Right lobe of liver (tissue), 6 donors: ENCODE measurements at regions not wholly inside any gene's neighbourhood (a gene's known extent, or its start where the extent isn't known, plus 50 kb on each side); places are given as distances from the start of the nearest gene placed in this dataset.

ENCODE experiments used
- ATAC-seq, 4 donors: fragments of 200-7000 bp; cut with Tn5 transposase; one replicate each; pipeline ENCODE4 v1.9.1; 2020; ENCODE audit warnings: mild to moderate bottlenecking in 4 of 4, moderate library complexity in 4 of 4
- DNase-seq, 3 donors: peaks; one replicate each; pipeline ENCODE4 v3.0.0-alpha.2; 2020
- H3K27ac ChIP-seq, 3 donors: fragments of 200-600 bp; one replicate each; pipeline ENCODE4 v1.8.0; 2022
- H3K27me3 ChIP-seq, 2 donors: fragments of 200-600 bp; one replicate each; pipeline ENCODE4 v1.8.0; 2022
- H3K36me3 ChIP-seq, 4 donors: fragments of 200-600 bp; sonication (generic) in 1 of 4; one replicate each; pipeline versions ENCODE4 v1.5.1 to v1.8.0; 2017 to 2022; ENCODE audit warnings: control low read depth in 1 of 4
- H3K4me1 ChIP-seq, 4 donors: fragments of 200-600 bp; sonication (generic) in 1 of 4; one replicate each; pipeline versions ENCODE4 v1.5.1 to v1.8.0; 2017 to 2022; ENCODE audit warnings: control low read depth in 1 of 4
- H3K4me3 ChIP-seq, 3 donors: fragments of 200-600 bp; one replicate each; pipeline ENCODE4 v1.8.0; 2022
- H3K9me3 ChIP-seq, 4 donors: fragments of 200-600 bp; sonication (generic) in 1 of 4; one replicate each; pipeline versions ENCODE4 v1.5.1 to v1.8.0; 2017 to 2022; ENCODE audit warnings: control low read depth in 1 of 4
- CTCF ChIP-seq, 4 donors: fragments of 200-600 bp in 3 of 4; fragments of 450-650 bp in 1 of 4; IDR thresholded peaks; one replicate each; pipeline versions ENCODE4 v1.5.1 to v1.8.0; 2016 to 2022; ENCODE audit warnings: antibody characterized with exemption in 4 of 4, mild to moderate bottlenecking in 2 of 4
- POLR2A ChIP-seq: fragments of 450-650 bp; IDR thresholded peaks from one replicate; pipeline ENCODE4 v1.6.1; 2017; ENCODE audit warnings: antibody characterized with exemption, mild to moderate bottlenecking
- WGBS: methylation state at CpG from one replicate; pipeline ENCODE4 v1.1.6; 2018; ENCODE audit warnings: low coverage, low lambda C conversion rate; ENCODE audit not compliant: insufficient coverage; ENCODE audit errors: missing lambda C conversion rate; 5-methylcytosine and 5-hydroxymethylcytosine counted together
- intact Hi-C, 2 donors: fragments of 100-400 bp; cut with DNase I; formaldehyde crosslinking; loops; one replicate each; pipeline versions ENCODE4 v1.11.2 to v1.14.1; 2022
- donor health status: DM: no; HTN: yes; CAD: no.
- donor health status: DM: no; HTN: no; CAD: no.
- donor health status: DM: no; HTN: no; CAD: no.
- donor health status: DM: no; HTN: yes; CAD: no.
- donor health status: DM: no; HTN: yes; CAD: no.

- H3K4me3 ChIP-seq, result no peak overlapping the region
- no peaks in the 10 kb centered on the region for H3K27me3 ChIP-seq
- no peak for TF ChIP-seq POLR2A
- no peak for TF ChIP-seq CTCF (IDR thresholded peaks at IDR 0.05)
- H3K27ac ChIP-seq, result no peak overlapping the region
- intact Hi-C loops, result no loop called here
- no peaks in the 10 kb centered on the region for H3K4me1 ChIP-seq
- no peak for DNase-seq
- no peaks in the 10 kb centered on the region for H3K36me3 ChIP-seq
- ATAC-seq, result peak in 1 of 4 donors; percentile 31
- no peaks in the 10 kb centered on the region for H3K9me3 ChIP-seq
Observed at GRCh38 chr7:88391247-88391646, 84.6 kb upstream of the STEAP4 start.

GRCh38 chr7:88387368-88387767 is 80.7 kb upstream of the STEAP4 start:
- intact Hi-C loops, result no loop called here
- Histone ChIP-seq H3K27ac (no peak overlapping the region), H3K9me3 (no peaks in the 10 kb centered on the region), H3K4me3 (no peak overlapping the region), H3K36me3 (no peaks in the 10 kb centered on the region), H3K4me1 (no peaks in the 10 kb centered on the region), H3K27me3 (no peaks in the 10 kb centered on the region)
- DNase-seq, result no peak
- TF ChIP-seq CTCF (IDR thresholded peaks at IDR 0.05) (no peak), POLR2A (no peak)
- ATAC-seq, result no peak
- WGBS, result 75% methylated on average over 3 of the region's 3 CpGs

- Histone ChIP-seq H3K4me1 (no peaks in the 10 kb centered on the region), H3K4me3 (no peak overlapping the region), H3K27ac (no peak overlapping the region), H3K27me3 (no peaks in the 10 kb centered on the region), H3K9me3 (no peaks in the 10 kb centered on the region), H3K36me3 (no peaks in the 10 kb centered on the region)
- WGBS, result 58% methylated on average over 3 of the region's 3 CpGs
- intact Hi-C loops, result no loop called here
- TF ChIP-seq POLR2A, result no peak
- DNase-seq (no peak), ATAC-seq (no peak)
Observed at GRCh38 chr7:88386665-88387156, 80.0 kb upstream of the STEAP4 start.

- Histone ChIP-seq H3K27me3 (no peaks in the 10 kb centered on the region), H3K4me3 (no peak overlapping the region), H3K27ac (no peak overlapping the region), H3K9me3 (no peaks in the 10 kb centered on the region), H3K36me3 (no peaks in the 10 kb centered on the region), H3K4me1 (no peaks in the 10 kb centered on the region)
- whole genome bisulfite sequencing, result 100% methylated on average over 1 of the region's 1 CpG
- intact Hi-C loops, result no loop called here
- no peak for TF ChIP-seq POLR2A
- TF ChIP-seq CTCF (IDR thresholded peaks at IDR 0.05), result no peak
- no peak for DNase-seq
- no peak for ATAC-seq
Observed at GRCh38 chr7:88377434-88377833, 70.7 kb upstream of the STEAP4 start.

- no peaks in the 10 kb centered on the region for H3K4me1 ChIP-seq
- no peak for TF ChIP-seq CTCF (IDR thresholded peaks at IDR 0.05)
- no peak for TF ChIP-seq POLR2A
- intact Hi-C loops, result no loop called here
Observed at GRCh38 chr7:88368686-88369085, 62.0 kb upstream of the STEAP4 start.

More at GRCh38 chr7:88368686-88369085, 62.0 kb upstream of the STEAP4 start:
- 54% methylated on average over 4 of the region's 4 CpGs for WGBS
- no peak overlapping the region for H3K27ac ChIP-seq
- DNase-seq (no peak), ATAC-seq (peak in 1 of 4 donors; percentile 73)
- H3K9me3 ChIP-seq, result no peaks in the 10 kb centered on the region
- no peaks in the 10 kb centered on the region for H3K27me3 ChIP-seq
- no peaks in the 10 kb centered on the region for H3K36me3 ChIP-seq
- no peak overlapping the region for H3K4me3 ChIP-seq
